GM19193 (cell line): ENCODE measurements at regions not wholly inside any gene's neighbourhood (a gene's known extent, or its start where the extent isn't known, plus 50 kb on each side); places are given as distances from the start of the nearest gene placed in this dataset.

Experiments
- POLR2A ChIP-seq: IDR thresholded peaks from 4 replicates; pipeline ENCODE4 v1.6.1; 2011; ENCODE audit not compliant: insufficient read depth, insufficient read length; ENCODE audit errors: extremely low read depth

GRCh38 chr6:21952367-21952766 is 344.5 kb downstream of the PRL start:
- no peak for TF ChIP-seq POLR2A

- TF ChIP-seq POLR2A, result no peak
Measured at GRCh38 chr6:21953831-21954801, 342.7 kb downstream of the PRL start.

- TF ChIP-seq POLR2A, result no peak
Measured at GRCh38 chr6:21955053-21955595, 341.7 kb downstream of the PRL start.

GRCh38 chr6:21955951-21956350 is 340.9 kb downstream of the PRL start:
- TF ChIP-seq POLR2A, result no peak

GRCh38 chr6:21958428-21958827 is 338.4 kb downstream of the PRL start:
- TF ChIP-seq POLR2A, result no peak

- TF ChIP-seq POLR2A, result no peak
Measured at GRCh38 chr6:21961226-21961625, 335.6 kb downstream of the PRL start.

- TF ChIP-seq POLR2A, result no peak
Measured at GRCh38 chr6:21965016-21965415, 331.8 kb downstream of the PRL start.

- TF ChIP-seq POLR2A, result no peak
Measured at GRCh38 chr6:21965953-21966539, 330.8 kb downstream of the PRL start.

GRCh38 chr6:21967056-21967974 is 329.5 kb downstream of the PRL start:
- TF ChIP-seq POLR2A, result no peak

GRCh38 chr6:21968411-21968810 is 328.4 kb downstream of the PRL start:
- TF ChIP-seq POLR2A, result no peak

GRCh38 chr6:21969192-21969591 is 327.6 kb downstream of the PRL start:
- no peak for TF ChIP-seq POLR2A

- no peak for TF ChIP-seq POLR2A
Measured at GRCh38 chr6:21970569-21971300, 326.1 kb downstream of the PRL start.

GRCh38 chr6:21971541-21971940 is 325.3 kb downstream of the PRL start:
- no peak for TF ChIP-seq POLR2A

- no peak for TF ChIP-seq POLR2A
Measured at GRCh38 chr6:21972516-21972915, 324.3 kb downstream of the PRL start.
